ENCODE measurements at regions not wholly inside any gene's neighbourhood (a gene's known extent, or its start where the extent isn't known, plus 50 kb on each side); places are given as distances from the start of the nearest gene placed in this dataset.

GRCh38 chr11:119983816-119984215, 154.1 kb downstream of the TRIM29 start:
- Histone ChIP-seq H3K4me1 (ENCODE audit: control extremely low read depth in 1 of 4, control insufficient read depth in 4 of 4, insufficient read depth in 4 of 4, low read length in 3 of 4) (no peaks in the 10 kb centered on the region), H3K27ac (ENCODE audit: insufficient read depth in 1 of 2, low read depth in 1 of 2, low read length in 2 of 2, poor library complexity in 1 of 2, severe bottlenecking in 2 of 2) (no peak overlapping the region), H3K36me3 (ENCODE audit: control insufficient read depth in 4 of 4, insufficient read depth in 4 of 4, low read length in 3 of 4) (no peaks in the 10 kb centered on the region), H3K4me3 (ENCODE audit: control insufficient read depth in 1 of 7, extremely low read depth in 1 of 7, insufficient read depth in 4 of 7, low read depth in 2 of 7, low read length in 6 of 7) (no peak overlapping the region), H3K9me3 (ENCODE audit: control extremely low read depth in 1 of 5, control insufficient read depth in 4 of 5, insufficient read depth in 2 of 5, low read depth in 1 of 5, low read length in 4 of 5) (no peaks in the 10 kb centered on the region), H3K27me3 (replicated peaks in 2 of 5; ENCODE audit: control insufficient read depth in 4 of 5, insufficient read depth in 5 of 5, low read length in 4 of 5) (peaks cover 0 to 52% (median 12%) of the 10 kb centered on the region in 5 experiments)
- POLR2A ChIA-PET = no interaction called here
- DNase-seq = no peak
- CTCF ChIA-PET = no interaction called here
- WGBS (ENCODE audit: insufficient coverage) = 95% methylated on average over 6 of the region's 8 CpGs

GRCh38 chr11:119983240-119983732, 154.6 kb downstream of the TRIM29 start:
- Histone ChIP-seq H3K27ac (ENCODE audit: insufficient read depth in 1 of 2, low read depth in 1 of 2, low read length in 2 of 2, poor library complexity in 1 of 2, severe bottlenecking in 2 of 2) (no peak overlapping the region), H3K4me3 (ENCODE audit: control insufficient read depth in 1 of 7, extremely low read depth in 1 of 7, insufficient read depth in 4 of 7, low read depth in 2 of 7, low read length in 6 of 7) (no peak overlapping the region), H3K9me3 (ENCODE audit: control extremely low read depth in 1 of 5, control insufficient read depth in 4 of 5, insufficient read depth in 2 of 5, low read depth in 1 of 5, low read length in 4 of 5) (no peaks in the 10 kb centered on the region), H3K4me1 (ENCODE audit: control extremely low read depth in 1 of 4, control insufficient read depth in 4 of 4, insufficient read depth in 4 of 4, low read length in 3 of 4) (no peaks in the 10 kb centered on the region), H3K36me3 (ENCODE audit: control insufficient read depth in 4 of 4, insufficient read depth in 4 of 4, low read length in 3 of 4) (no peaks in the 10 kb centered on the region), H3K27me3 (replicated peaks in 2 of 5; ENCODE audit: control insufficient read depth in 4 of 5, insufficient read depth in 5 of 5, low read length in 4 of 5) (peaks cover 0 to 58% (median 12%) of the 10 kb centered on the region in 5 experiments)
- no peak for DNase-seq
- 38% methylated on average over 4 of the region's 5 CpGs for WGBS (ENCODE audit: insufficient coverage)
- POLR2A ChIA-PET = no interaction called here
- CTCF ChIA-PET = no interaction called here

- H3K4me3 ChIP-seq (ENCODE audit: control insufficient read depth in 1 of 7, extremely low read depth in 1 of 7, insufficient read depth in 4 of 7, low read depth in 2 of 7, low read length in 6 of 7) = no peak overlapping the region
- DNase-seq = no peak
- POLR2A ChIA-PET = no interaction called here
- no peak overlapping the region for H3K27ac ChIP-seq (ENCODE audit: insufficient read depth in 1 of 2, low read depth in 1 of 2, low read length in 2 of 2, poor library complexity in 1 of 2, severe bottlenecking in 2 of 2)
- H3K36me3 ChIP-seq (ENCODE audit: control insufficient read depth in 4 of 4, insufficient read depth in 4 of 4, low read length in 3 of 4) = no peaks in the 10 kb centered on the region
- CTCF ChIA-PET = no interaction called here
- WGBS (ENCODE audit: insufficient coverage) = 85% methylated on average over 13 of the region's 16 CpGs
- H3K27me3 ChIP-seq (replicated peaks in 2 of 5; ENCODE audit: control insufficient read depth in 4 of 5, insufficient read depth in 5 of 5, low read length in 4 of 5) = peaks cover 0 to 63% (median 10%) of the 10 kb centered on the region in 5 experiments
- no peaks in the 10 kb centered on the region for H3K4me1 ChIP-seq (ENCODE audit: control extremely low read depth in 1 of 4, control insufficient read depth in 4 of 4, insufficient read depth in 4 of 4, low read length in 3 of 4)
- no peaks in the 10 kb centered on the region for H3K9me3 ChIP-seq (ENCODE audit: control extremely low read depth in 1 of 5, control insufficient read depth in 4 of 5, insufficient read depth in 2 of 5, low read depth in 1 of 5, low read length in 4 of 5)
These were observed 155.2 kb downstream of the TRIM29 start for GRCh38 chr11:119982517-119983239.

GRCh38 chr11:119980431-119980830, 157.5 kb downstream of the TRIM29 start:
- Histone ChIP-seq H3K27ac (ENCODE audit: insufficient read depth in 1 of 2, low read depth in 1 of 2, low read length in 2 of 2, poor library complexity in 1 of 2, severe bottlenecking in 2 of 2) (no peak overlapping the region), H3K4me1 (ENCODE audit: control extremely low read depth in 1 of 4, control insufficient read depth in 4 of 4, insufficient read depth in 4 of 4, low read length in 3 of 4) (no peaks in the 10 kb centered on the region), H3K9me3 (ENCODE audit: control extremely low read depth in 1 of 5, control insufficient read depth in 4 of 5, insufficient read depth in 2 of 5, low read depth in 1 of 5, low read length in 4 of 5) (no peaks in the 10 kb centered on the region), H3K4me3 (ENCODE audit: control insufficient read depth in 1 of 7, extremely low read depth in 1 of 7, insufficient read depth in 4 of 7, low read depth in 2 of 7, low read length in 6 of 7) (no peak overlapping the region), H3K27me3 (replicated peaks in 2 of 5; ENCODE audit: control insufficient read depth in 4 of 5, insufficient read depth in 5 of 5, low read length in 4 of 5) (peaks cover 0 to 74% (median 12%) of the 10 kb centered on the region in 5 experiments), H3K36me3 (ENCODE audit: control insufficient read depth in 4 of 4, insufficient read depth in 4 of 4, low read length in 3 of 4) (no peaks in the 10 kb centered on the region)
- no peak for DNase-seq
- POLR2A ChIA-PET = no interaction called here
- CTCF ChIA-PET = no interaction called here
- 88% methylated on average over 2 of the region's 11 CpGs for WGBS (ENCODE audit: insufficient coverage)

- Histone ChIP-seq H3K4me3 (ENCODE audit: control insufficient read depth in 1 of 7, extremely low read depth in 1 of 7, insufficient read depth in 4 of 7, low read depth in 2 of 7, low read length in 6 of 7) (no peak overlapping the region), H3K4me1 (ENCODE audit: control extremely low read depth in 1 of 4, control insufficient read depth in 4 of 4, insufficient read depth in 4 of 4, low read length in 3 of 4) (no peaks in the 10 kb centered on the region), H3K36me3 (ENCODE audit: control insufficient read depth in 4 of 4, insufficient read depth in 4 of 4, low read length in 3 of 4) (no peaks in the 10 kb centered on the region), H3K9me3 (ENCODE audit: control extremely low read depth in 1 of 5, control insufficient read depth in 4 of 5, insufficient read depth in 2 of 5, low read depth in 1 of 5, low read length in 4 of 5) (no peaks in the 10 kb centered on the region), H3K27me3 (replicated peaks in 2 of 5; ENCODE audit: control insufficient read depth in 4 of 5, insufficient read depth in 5 of 5, low read length in 4 of 5) (peaks cover 0 to 73% (median 12%) of the 10 kb centered on the region in 5 experiments), H3K27ac (ENCODE audit: insufficient read depth in 1 of 2, low read depth in 1 of 2, low read length in 2 of 2, poor library complexity in 1 of 2, severe bottlenecking in 2 of 2) (no peak overlapping the region)
- no peak for DNase-seq
- 87% methylated on average over 5 of the region's 5 CpGs for WGBS (ENCODE audit: insufficient coverage)
- CTCF ChIA-PET = no interaction called here
- POLR2A ChIA-PET = no interaction called here
These were observed 158.2 kb downstream of the TRIM29 start for GRCh38 chr11:119979701-119980100.

GRCh38 chr11:119978696-119979095, 159.2 kb downstream of the TRIM29 start:
- no peaks in the 10 kb centered on the region for H3K36me3 ChIP-seq (ENCODE audit: control insufficient read depth in 4 of 4, insufficient read depth in 4 of 4, low read length in 3 of 4)
- CTCF ChIA-PET = no interaction called here
- POLR2A ChIA-PET = no interaction called here
- H3K4me1 ChIP-seq (ENCODE audit: control extremely low read depth in 1 of 4, control insufficient read depth in 4 of 4, insufficient read depth in 4 of 4, low read length in 3 of 4) = no peaks in the 10 kb centered on the region
- 65% methylated on average over 3 of the region's 3 CpGs for WGBS (ENCODE audit: insufficient coverage)
- DNase-seq = no peak
- no peaks in the 10 kb centered on the region for H3K9me3 ChIP-seq (ENCODE audit: control extremely low read depth in 1 of 5, control insufficient read depth in 4 of 5, insufficient read depth in 2 of 5, low read depth in 1 of 5, low read length in 4 of 5)
- H3K4me3 ChIP-seq (ENCODE audit: control insufficient read depth in 1 of 7, extremely low read depth in 1 of 7, insufficient read depth in 4 of 7, low read depth in 2 of 7, low read length in 6 of 7) = no peak overlapping the region
- H3K27me3 ChIP-seq (replicated peaks in 2 of 5; ENCODE audit: control insufficient read depth in 4 of 5, insufficient read depth in 5 of 5, low read length in 4 of 5) = peaks cover 0 to 79% (median 12%) of the 10 kb centered on the region in 5 experiments
- H3K27ac ChIP-seq (ENCODE audit: insufficient read depth in 1 of 2, low read depth in 1 of 2, low read length in 2 of 2, poor library complexity in 1 of 2, severe bottlenecking in 2 of 2) = no peak overlapping the region

- no peaks in the 10 kb centered on the region for H3K9me3 ChIP-seq (ENCODE audit: control extremely low read depth in 1 of 5, control insufficient read depth in 4 of 5, insufficient read depth in 2 of 5, low read depth in 1 of 5, low read length in 4 of 5)
- H3K27ac ChIP-seq (ENCODE audit: insufficient read depth in 1 of 2, low read depth in 1 of 2, low read length in 2 of 2, poor library complexity in 1 of 2, severe bottlenecking in 2 of 2) = no peak overlapping the region
- CTCF ChIA-PET = no interaction called here
- H3K4me3 ChIP-seq (ENCODE audit: control insufficient read depth in 1 of 7, extremely low read depth in 1 of 7, insufficient read depth in 4 of 7, low read depth in 2 of 7, low read length in 6 of 7) = no peak overlapping the region
- no peak for DNase-seq
- no peaks in the 10 kb centered on the region for H3K4me1 ChIP-seq (ENCODE audit: control extremely low read depth in 1 of 4, control insufficient read depth in 4 of 4, insufficient read depth in 4 of 4, low read length in 3 of 4)
- POLR2A ChIA-PET = no interaction called here
- peaks cover 0 to 74% (median 8%) of the 10 kb centered on the region in 5 experiments for H3K27me3 ChIP-seq (replicated peaks in 2 of 5; ENCODE audit: control insufficient read depth in 4 of 5, insufficient read depth in 5 of 5, low read length in 4 of 5)
- no peaks in the 10 kb centered on the region for H3K36me3 ChIP-seq (ENCODE audit: control insufficient read depth in 4 of 4, insufficient read depth in 4 of 4, low read length in 3 of 4)
- WGBS (ENCODE audit: insufficient coverage) = 61% methylated on average over 12 of the region's 12 CpGs
These were observed 160.0 kb downstream of the TRIM29 start for GRCh38 chr11:119977881-119978280.
